ENCODE measurements at regions not wholly inside any gene's neighbourhood (a gene's known extent, or its start where the extent isn't known, plus 50 kb on each side); places are given as distances from the start of the nearest gene placed in this dataset.

- no peak for DNase-seq (ENCODE audit: low read depth in 2 of 2)
Measured at GRCh38 chr2:30368258-30368657, 78.8 kb upstream of the LCLAT1 start.

GRCh38 chr2:30371028-30371689 lies 75.9 kb upstream of the LCLAT1 start:
- no peak for DNase-seq (ENCODE audit: low read depth in 2 of 2)

GRCh38 chr2:30371772-30372373 lies 75.2 kb upstream of the LCLAT1 start:
- DNase-seq (ENCODE audit: low read depth in 2 of 2), result no peak

DNA sequence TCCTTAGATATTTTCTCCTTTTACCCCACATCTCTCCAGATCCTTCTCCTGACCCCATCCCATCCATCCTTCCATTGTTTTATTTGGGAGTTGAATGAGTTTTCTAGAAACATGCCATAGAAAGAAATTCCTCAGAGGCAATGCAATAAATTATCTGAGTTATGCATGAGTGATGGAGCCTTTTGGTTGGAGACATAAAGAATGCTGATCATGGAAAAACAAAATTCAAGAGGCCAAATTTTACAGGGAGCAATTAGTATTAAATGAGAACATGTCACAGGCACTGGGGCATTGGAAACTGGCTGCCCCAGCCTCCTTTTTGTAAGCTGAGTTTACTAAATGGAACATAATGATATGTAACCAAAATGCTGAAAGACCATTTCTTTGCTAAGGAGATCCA lies 74.2 kb upstream of the LCLAT1 start:
- no peak for DNase-seq (ENCODE audit: low read depth in 2 of 2)

GRCh38 chr2:30373881-30374302 lies 73.2 kb upstream of the LCLAT1 start:
- DNase-seq (ENCODE audit: low read depth in 2 of 2), result no peak

DNA sequence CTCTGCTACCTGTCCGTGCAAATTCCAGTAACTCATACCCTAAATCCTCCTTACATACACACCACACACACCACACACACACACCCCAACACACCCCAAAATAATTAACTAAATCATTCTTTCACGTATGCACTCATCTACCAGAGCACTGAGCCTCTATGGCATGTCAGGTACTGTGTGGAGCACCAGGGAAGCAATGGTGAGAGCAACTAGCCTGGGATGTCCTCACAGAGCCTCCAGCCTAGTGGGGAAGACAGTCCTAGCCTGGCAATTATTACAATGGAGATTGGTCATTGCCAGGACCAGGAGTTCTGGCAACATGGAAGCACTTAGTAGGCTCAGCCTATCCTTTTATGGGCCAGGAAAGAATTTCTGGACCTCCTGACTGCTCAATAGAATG lies 72.7 kb upstream of the LCLAT1 start:
- DNase-seq (ENCODE audit: low read depth in 2 of 2), result no peak

- no peak for DNase-seq (ENCODE audit: low read depth in 2 of 2)
Measured at GRCh38 chr2:30375915-30376314, 71.1 kb upstream of the LCLAT1 start.

- DNase-seq (ENCODE audit: low read depth in 2 of 2), result no peak
Measured at GRCh38 chr2:30379481-30379880, 67.6 kb upstream of the LCLAT1 start.

DNA sequence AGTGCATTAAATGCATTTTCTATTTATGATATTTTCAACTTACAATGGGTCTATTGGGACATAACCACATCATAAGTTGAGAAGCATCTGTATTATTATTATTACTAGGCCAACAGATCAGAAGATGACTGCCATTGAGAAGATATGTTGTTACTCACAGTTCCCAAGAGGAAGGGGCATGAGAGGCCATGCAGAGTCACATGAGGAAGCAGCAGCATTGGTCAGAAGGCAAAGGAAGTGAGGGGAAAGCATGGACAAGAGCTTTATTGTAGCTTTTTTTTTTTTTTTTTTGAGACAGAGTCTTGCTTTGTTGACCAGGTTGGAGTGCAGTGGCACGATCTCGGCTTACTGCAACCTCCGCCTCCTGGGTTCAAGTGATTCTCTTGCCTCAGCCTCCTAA lies 66.2 kb upstream of the LCLAT1 start:
- DNase-seq (ENCODE audit: low read depth in 2 of 2), result no peak

DNA sequence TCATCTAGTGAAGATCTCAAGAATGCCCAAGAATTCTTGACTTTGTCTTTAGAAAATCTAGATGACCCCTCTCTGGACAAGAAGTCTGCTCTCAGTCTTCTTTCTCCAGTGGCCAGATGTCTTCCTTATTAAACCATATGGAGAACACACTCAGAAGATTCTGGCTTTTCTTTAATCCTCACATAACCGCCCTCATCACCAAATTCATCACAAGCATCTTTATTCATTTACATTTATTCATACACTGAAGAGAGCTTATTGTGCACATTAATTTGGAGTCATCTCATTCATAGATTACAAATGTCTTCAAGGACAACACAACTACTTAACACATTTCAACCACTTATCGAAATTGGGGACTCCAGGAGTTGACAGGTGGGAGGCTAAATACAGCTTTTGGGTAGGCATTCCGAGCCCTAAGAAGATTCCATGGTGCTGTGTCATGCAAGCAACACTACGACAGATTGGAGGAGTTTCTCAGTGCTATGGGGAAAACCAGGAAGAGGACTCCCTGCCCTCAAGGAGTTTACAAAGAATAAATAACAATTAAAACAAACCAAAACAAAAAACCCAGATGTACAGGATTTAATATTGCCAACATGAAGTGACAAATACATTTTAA lies 64.8 kb upstream of the LCLAT1 start:
- no peak for DNase-seq (ENCODE audit: low read depth in 2 of 2)

- no peak for DNase-seq (ENCODE audit: low read depth in 2 of 2)
Measured at GRCh38 chr2:30382995-30383394, 64.1 kb upstream of the LCLAT1 start.

DNA sequence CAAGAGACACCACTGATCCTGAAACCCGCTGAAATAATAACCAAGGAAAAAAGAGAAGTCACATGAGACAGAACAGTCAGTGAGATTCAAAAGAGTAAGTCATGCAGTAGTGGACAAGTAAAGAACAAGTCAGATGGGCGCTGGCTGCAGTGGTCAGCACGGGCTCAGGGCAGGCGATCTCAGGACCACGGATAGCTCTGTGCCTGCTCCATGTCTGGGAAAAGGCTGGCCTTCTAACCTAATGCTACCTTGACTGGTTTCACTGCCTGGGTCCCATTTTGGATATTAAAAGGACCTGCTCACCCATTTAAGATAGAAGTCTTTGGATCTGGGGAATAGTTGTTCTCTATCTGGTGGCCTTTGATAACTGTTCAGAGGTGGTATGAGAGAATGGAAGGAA lies 61.7 kb upstream of the LCLAT1 start:
- no peak for DNase-seq (ENCODE audit: low read depth in 2 of 2)

DNA sequence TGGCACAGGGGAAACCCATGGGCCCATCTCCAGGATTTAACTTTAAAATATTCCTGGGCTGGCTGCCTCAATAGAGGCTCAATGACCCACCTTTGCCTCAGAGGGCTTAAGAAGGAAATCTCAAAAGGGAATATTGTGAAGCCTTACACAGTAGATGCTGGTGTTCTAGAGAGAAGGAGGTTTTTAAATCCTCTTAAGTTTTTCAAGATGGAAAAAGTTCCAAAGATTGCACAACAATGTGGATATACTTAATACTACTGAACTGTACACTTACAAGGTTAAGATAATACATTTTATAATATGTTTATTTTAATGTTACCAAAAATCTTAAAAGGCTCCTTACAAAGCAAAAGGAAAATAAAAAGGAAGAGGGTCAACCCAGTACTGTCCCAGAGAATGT lies 54.9 kb upstream of the LCLAT1 start:
- no peak for DNase-seq (ENCODE audit: low read depth in 2 of 2)

- no peak for DNase-seq (ENCODE audit: low read depth in 2 of 2)
Measured at GRCh38 chr2:30393510-30393909, 53.5 kb upstream of the LCLAT1 start.

- DNase-seq (ENCODE audit: low read depth in 2 of 2), result no peak
Measured at GRCh38 chr2:30394096-30394495, 53.0 kb upstream of the LCLAT1 start.

DNA sequence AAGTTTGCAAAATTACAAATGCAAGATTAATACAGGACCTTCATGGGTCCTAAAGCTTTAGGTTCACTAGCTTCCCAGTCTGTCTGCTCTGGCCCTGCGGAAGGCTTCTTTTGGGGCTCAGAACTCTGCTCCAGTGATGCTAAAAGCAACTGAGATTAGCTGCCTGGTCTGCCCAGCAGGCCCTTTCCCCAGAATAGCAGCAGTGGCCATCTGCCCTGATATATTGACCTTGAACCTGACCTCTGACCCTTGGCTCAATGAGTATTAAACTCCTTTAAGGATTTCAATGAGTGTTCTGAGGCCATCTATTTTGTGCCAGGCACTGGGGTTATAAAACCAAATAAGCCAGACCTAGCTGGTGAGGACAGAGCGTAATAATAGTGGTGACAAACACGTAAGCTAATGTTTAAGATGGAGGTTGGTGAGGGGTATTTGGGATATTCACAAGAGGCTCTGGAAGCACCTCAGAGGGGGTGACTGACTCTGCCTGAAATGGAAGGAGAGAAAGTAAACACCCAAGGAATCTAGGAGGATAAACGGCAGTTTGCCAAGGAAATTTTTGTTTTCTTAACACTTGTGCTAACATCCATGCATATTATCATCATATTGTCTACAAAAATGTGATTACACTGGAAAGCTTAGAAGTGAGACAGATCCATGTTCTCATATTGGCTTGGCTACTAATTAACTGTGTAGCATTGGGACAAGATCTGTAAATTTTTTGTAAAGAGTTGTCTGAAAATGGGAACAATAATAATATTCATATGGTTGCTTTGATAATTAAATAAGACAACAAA lies 50.4 kb upstream of the LCLAT1 start:
- DNase-seq (ENCODE audit: low read depth in 2 of 2), result no peak
